ENCODE measurements at regions not wholly inside any gene's neighbourhood (a gene's known extent, or its start where the extent isn't known, plus 50 kb on each side); places are given as distances from the start of the nearest gene placed in this dataset.

DNA sequence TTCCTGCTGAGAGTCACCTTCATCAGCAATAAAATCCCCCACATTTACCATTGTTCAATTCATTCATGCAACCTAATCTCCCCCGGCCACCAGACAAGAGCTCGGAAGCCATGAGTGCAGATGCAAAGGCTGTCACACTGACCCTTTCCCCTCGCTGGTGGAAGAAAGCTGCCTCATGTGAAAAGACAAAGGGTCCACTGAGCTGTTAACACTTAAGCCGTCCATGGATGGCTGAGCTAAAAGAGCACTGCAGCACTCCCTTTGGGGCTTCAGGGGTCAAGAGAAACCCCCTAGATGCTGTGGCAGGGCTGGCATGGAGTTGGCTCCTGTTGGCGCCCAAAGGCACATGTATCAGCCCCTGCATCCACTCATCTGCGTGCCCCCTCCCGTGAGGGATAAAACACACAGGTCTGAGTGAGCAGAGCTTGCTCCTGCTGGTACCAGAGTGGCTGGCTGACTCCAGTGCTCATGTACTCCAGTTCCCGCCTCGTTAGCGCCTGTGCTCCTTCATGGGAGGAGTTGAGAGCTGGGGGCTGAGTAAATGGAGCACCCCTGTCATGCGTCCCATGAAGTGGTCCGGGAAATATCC, 216.5 kb downstream of the PDHA2 start:
- no peak overlapping the region for H3K4me3 Mint-ChIP-seq
- no peaks in the 10 kb centered on the region for H3K36me3 Mint-ChIP-seq (ENCODE audit: low read depth)
- no peaks in the 10 kb centered on the region for H3K27me3 Mint-ChIP-seq (ENCODE audit: low read depth)

DNA sequence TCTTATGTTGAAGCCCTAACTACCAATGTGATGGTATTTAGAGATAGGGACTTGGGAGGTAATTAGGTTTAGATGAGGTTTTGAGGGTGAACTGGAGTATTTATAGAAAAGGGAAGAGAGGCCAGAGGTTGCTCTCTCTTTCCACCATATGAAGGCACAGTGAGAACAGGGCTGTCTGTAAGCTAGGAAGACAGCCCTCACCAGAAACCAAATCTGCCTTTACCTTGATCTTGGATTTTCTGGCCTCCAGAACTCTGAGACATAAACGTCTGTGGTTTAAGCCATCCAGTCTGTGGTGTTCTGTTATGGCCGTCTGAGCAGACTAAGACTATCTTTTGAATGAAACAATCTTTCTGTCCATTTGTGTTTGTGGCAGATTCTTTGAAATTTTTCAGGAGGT, 223.7 kb downstream of the PDHA2 start:
- Mint-ChIP-seq H3K4me3 (no peak overlapping the region), H3K36me3 (ENCODE audit: low read depth) (no peaks in the 10 kb centered on the region), H3K4me1 (no peaks in the 10 kb centered on the region), H3K9me3 (no peaks in the 10 kb centered on the region), H3K27me3 (ENCODE audit: low read depth) (no peaks in the 10 kb centered on the region), H3K27ac (ENCODE audit: unreplicated experiment) (no peak overlapping the region)
- TF ChIP-seq, protein P1, sequence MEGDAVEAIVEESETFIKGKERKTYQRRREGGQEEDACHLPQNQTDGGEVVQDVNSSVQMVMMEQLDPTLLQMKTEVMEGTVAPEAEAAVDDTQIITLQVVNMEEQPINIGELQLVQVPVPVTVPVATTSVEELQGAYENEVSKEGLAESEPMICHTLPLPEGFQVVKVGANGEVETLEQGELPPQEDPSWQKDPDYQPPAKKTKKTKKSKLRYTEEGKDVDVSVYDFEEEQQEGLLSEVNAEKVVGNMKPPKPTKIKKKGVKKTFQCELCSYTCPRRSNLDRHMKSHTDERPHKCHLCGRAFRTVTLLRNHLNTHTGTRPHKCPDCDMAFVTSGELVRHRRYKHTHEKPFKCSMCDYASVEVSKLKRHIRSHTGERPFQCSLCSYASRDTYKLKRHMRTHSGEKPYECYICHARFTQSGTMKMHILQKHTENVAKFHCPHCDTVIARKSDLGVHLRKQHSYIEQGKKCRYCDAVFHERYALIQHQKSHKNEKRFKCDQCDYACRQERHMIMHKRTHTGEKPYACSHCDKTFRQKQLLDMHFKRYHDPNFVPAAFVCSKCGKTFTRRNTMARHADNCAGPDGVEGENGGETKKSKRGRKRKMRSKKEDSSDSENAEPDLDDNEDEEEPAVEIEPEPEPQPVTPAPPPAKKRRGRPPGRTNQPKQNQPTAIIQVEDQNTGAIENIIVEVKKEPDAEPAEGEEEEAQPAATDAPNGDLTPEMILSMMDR (conservative IDR thresholded peaks at IDR 0.05), result no peak
- DNase-seq (ENCODE audit: low read depth, low spot score), result no peak

More for the DNA sequence above, 216.5 kb downstream of the PDHA2 start:
- Mint-ChIP-seq H3K27ac (ENCODE audit: unreplicated experiment) (peak overlapping the region; percentile 7), H3K9me3 (no peaks in the 10 kb centered on the region), H3K4me1 (peaks cover 5% of the 10 kb centered on the region)
- TF ChIP-seq, protein P1 (conservative IDR thresholded peaks at IDR 0.05), result no peak
- DNase-seq (ENCODE audit: low read depth, low spot score), result no peak

DNA sequence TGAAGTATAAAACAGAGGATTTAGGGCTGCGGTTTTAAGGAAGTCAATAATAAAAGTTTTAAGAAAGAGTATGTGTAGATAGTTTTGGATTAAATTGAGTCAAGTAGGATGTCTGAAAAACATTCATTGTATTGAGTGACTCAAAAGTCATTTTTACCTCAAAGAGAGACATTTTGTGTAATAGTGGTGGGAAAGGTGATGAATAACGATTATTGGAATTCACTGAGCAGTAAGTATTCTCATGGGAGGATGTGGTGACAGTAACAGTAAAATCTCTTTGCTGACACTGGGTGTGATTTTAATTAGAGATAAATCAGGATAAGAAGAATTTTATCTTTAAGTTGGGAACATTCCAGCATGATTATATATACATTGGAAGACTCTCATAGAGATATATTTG, 233.6 kb downstream of the PDHA2 start:
- no peaks in the 10 kb centered on the region for H3K9me3 Mint-ChIP-seq
- H3K4me1 Mint-ChIP-seq, result no peaks in the 10 kb centered on the region
- no peak overlapping the region for H3K4me3 Mint-ChIP-seq
- H3K36me3 Mint-ChIP-seq (ENCODE audit: low read depth), result no peaks in the 10 kb centered on the region
- no peak for DNase-seq (ENCODE audit: low read depth, low spot score)
- no peaks in the 10 kb centered on the region for H3K27me3 Mint-ChIP-seq (ENCODE audit: low read depth)
- H3K27ac Mint-ChIP-seq (ENCODE audit: unreplicated experiment), result no peak overlapping the region
- TF ChIP-seq, protein P1 (conservative IDR thresholded peaks at IDR 0.05), result no peak

DNA sequence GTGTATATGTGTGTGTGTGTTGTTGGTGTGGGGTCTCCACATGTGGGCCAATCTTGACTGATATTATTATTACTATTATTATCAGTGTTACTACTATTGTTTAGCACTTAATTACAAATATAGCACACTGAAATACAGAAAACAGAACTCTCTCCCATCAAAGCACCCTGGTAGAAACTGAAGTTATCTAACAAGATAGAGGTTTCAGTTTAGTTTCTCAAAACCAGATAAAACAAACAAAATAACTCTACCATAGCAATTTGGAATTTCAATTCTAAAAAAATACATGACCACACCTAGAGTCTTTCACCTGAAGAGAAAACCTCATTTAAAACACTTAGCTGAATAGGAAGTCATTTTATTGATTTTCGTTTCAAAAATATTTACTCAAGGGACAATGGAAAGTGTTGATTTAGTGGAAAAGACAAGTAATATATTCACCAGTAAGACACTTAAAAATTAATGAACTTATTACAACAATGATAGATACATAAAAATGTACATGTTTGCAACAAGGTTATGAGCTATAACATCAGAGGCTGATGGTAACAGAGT, 252.3 kb downstream of the PDHA2 start:
- DNase-seq (ENCODE audit: low read depth, low spot score), result no peak
- H3K4me3 Mint-ChIP-seq, result no peak overlapping the region
- H3K27me3 Mint-ChIP-seq (ENCODE audit: low read depth), result no peaks in the 10 kb centered on the region
- H3K27ac Mint-ChIP-seq (ENCODE audit: unreplicated experiment), result no peak overlapping the region
- no peaks in the 10 kb centered on the region for H3K36me3 Mint-ChIP-seq (ENCODE audit: low read depth)
- H3K4me1 Mint-ChIP-seq, result peaks cover 5% of the 10 kb centered on the region
- TF ChIP-seq, protein P1 (conservative IDR thresholded peaks at IDR 0.05), result no peak
- H3K9me3 Mint-ChIP-seq, result peaks cover 2% of the 10 kb centered on the region

DNA sequence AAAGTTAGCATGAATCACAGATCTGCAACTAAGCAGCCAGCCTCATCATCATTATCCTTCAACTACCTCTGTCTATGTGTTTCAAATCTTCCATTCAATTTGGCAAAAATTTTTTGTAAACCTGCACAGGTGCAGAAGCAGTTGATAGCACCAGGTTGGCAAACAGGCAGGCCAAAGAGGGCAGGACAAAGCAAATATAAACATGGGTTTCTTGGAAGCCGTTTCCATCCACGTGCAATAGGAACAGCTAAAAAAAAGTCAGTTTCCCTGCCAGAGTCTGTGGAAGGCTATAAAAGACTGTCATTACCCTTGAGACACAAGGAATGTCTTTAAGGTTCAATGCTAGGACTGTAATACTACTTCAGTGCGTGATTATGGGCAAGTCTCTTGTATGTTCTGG, 253.2 kb downstream of the PDHA2 start:
- Mint-ChIP-seq H3K4me3 (no peak overlapping the region), H3K27me3 (ENCODE audit: low read depth) (no peaks in the 10 kb centered on the region), H3K4me1 (peaks cover 5% of the 10 kb centered on the region), H3K27ac (ENCODE audit: unreplicated experiment) (no peak overlapping the region), H3K9me3 (peaks cover 2% of the 10 kb centered on the region), H3K36me3 (ENCODE audit: low read depth) (no peaks in the 10 kb centered on the region)
- DNase-seq (ENCODE audit: low read depth, low spot score), result no peak
- TF ChIP-seq, protein P1 (conservative IDR thresholded peaks at IDR 0.05), result no peak

Measured in neural crest cell (in vitro differentiated cells).